Neural cell (in vitro differentiated cells): ENCODE measurements at regions not wholly inside any gene's neighbourhood (a gene's known extent, or its start where the extent isn't known, plus 50 kb on each side); places are given as distances from the start of the nearest gene placed in this dataset.

Source experiments
- EP300 ChIP-seq: fragments of 450-650 bp; conservative IDR thresholded peaks from 2 replicates; pipeline ENCODE4 v1.6.1; 2014; ENCODE audit warnings: antibody characterized with exemption, mild to moderate bottlenecking, moderate library complexity; ENCODE audit not compliant: poor library complexity, severe bottlenecking
- EZH2 ChIP-seq: fragments of 200-600, 300-800 bp; shearing (Covaris generic), sonication (generic); IDR thresholded peaks from 2 replicates; pipeline ENCODE4 v1.6.1; 2014; ENCODE audit warnings: antibody characterized with exemption, low read length, borderline replicate concordance, mild to moderate bottlenecking; ENCODE audit not compliant: insufficient read depth, poor library complexity, severe bottlenecking
- MXI1 ChIP-seq: fragments of 450-650 bp; conservative IDR thresholded peaks from 2 replicates; pipeline ENCODE4 v1.6.1; 2014; ENCODE audit warnings: antibody characterized with exemption, mild to moderate bottlenecking; ENCODE audit not compliant: poor library complexity, severe bottlenecking
- POLR2AphosphoS5 ChIP-seq: IDR thresholded peaks from 2 replicates; pipeline ENCODE4 v1.6.1; 2012
- RAD21 ChIP-seq: fragments of 450-650 bp; conservative IDR thresholded peaks from 2 replicates; pipeline ENCODE4 v1.6.1; 2014; ENCODE audit warnings: antibody characterized with exemption, mild to moderate bottlenecking, moderate library complexity
- SMC3 ChIP-seq: fragments of 450-650 bp; conservative IDR thresholded peaks from 2 replicates; pipeline ENCODE4 v1.6.1; 2014; ENCODE audit warnings: antibody characterized with exemption, mild to moderate bottlenecking, moderate library complexity; ENCODE audit not compliant: poor library complexity
- TF ChIP-seq, protein P1 (sequence below): fragments of 450-650 bp; IDR thresholded peaks from 2 replicates; pipeline ENCODE4 v1.5.1; 2014; ENCODE audit warnings: antibody characterized with exemption, mild to moderate bottlenecking, moderate library complexity; ENCODE audit not compliant: poor library complexity, severe bottlenecking

DNA sequence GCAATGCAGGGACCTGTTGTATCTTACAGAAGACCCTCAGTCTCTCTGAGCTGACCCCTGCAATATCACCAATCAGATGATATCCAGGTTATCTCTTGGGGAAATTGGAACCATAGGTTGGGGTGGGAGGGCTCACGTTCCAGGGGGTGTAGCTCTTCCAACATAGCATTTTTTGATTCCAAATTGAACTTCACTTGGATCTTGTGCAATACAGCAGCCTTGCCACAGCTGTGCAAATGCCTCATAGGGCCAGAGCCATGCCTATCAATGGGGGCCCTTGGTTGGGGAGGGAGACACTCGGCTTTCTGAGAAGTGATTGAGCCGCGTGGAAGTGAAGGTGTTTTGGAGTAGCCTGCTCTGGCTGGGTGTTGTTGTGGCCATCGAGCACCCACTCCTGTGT lies 117.2 kb upstream of the PITX1 start:
- TF ChIP-seq, protein P1, sequence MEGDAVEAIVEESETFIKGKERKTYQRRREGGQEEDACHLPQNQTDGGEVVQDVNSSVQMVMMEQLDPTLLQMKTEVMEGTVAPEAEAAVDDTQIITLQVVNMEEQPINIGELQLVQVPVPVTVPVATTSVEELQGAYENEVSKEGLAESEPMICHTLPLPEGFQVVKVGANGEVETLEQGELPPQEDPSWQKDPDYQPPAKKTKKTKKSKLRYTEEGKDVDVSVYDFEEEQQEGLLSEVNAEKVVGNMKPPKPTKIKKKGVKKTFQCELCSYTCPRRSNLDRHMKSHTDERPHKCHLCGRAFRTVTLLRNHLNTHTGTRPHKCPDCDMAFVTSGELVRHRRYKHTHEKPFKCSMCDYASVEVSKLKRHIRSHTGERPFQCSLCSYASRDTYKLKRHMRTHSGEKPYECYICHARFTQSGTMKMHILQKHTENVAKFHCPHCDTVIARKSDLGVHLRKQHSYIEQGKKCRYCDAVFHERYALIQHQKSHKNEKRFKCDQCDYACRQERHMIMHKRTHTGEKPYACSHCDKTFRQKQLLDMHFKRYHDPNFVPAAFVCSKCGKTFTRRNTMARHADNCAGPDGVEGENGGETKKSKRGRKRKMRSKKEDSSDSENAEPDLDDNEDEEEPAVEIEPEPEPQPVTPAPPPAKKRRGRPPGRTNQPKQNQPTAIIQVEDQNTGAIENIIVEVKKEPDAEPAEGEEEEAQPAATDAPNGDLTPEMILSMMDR: no peak
- no peak for TF ChIP-seq SMC3
- no peak for TF ChIP-seq POLR2AphosphoS5
- no peak for TF ChIP-seq MXI1
- no peak for TF ChIP-seq EP300
- no peak for TF ChIP-seq EZH2
- no peak for TF ChIP-seq RAD21
